DMS53 (cell line): ENCODE measurements at regions not wholly inside any gene's neighbourhood (a gene's known extent, or its start where the extent isn't known, plus 50 kb on each side); places are given as distances from the start of the nearest gene placed in this dataset.
A peak's percentile ranks its signal among the peaks of the same experiment; 100 is the strongest.
"Not testable (repeated sequence)": the region's sequence is repeated elsewhere in the genome, so short reads cannot be mapped to it uniquely, and the experiment has no call there.

Experiments used
- DNase-seq: peaks from one replicate; lab custom pipeline; 2025; lab: John Stamatoyannopoulos, UW

- DNase-seq, result no peak
These were observed 51.5 kb upstream of the IFNE start for GRCh38 chr9:21533597-21533996.

- DNase-seq, result no peak
These were observed 53.3 kb upstream of the IFNE start for GRCh38 chr9:21535396-21535795.

GRCh38 chr9:21542787-21543186, 60.7 kb upstream of the IFNE start:
- no peak for DNase-seq

- peak; percentile 20 for DNase-seq
These were observed 61.1 kb upstream of the IFNE start for GRCh38 chr9:21543187-21543586.

GRCh38 chr9:21543816-21544215, 61.7 kb upstream of the IFNE start:
- not testable (repeated sequence) for DNase-seq

GRCh38 chr9:21546949-21547348, 64.8 kb upstream of the IFNE start:
- DNase-seq, result no peak

GRCh38 chr9:21549251-21549765, 67.2 kb upstream of the IFNE start:
- DNase-seq, result no peak

GRCh38 chr9:21549890-21550289, 67.8 kb upstream of the IFNE start:
- no peak for DNase-seq

- no peak for DNase-seq
These were observed 68.3 kb upstream of the IFNE start for GRCh38 chr9:21550392-21550791.

- peak; percentile 4 for DNase-seq
These were observed 69.3 kb upstream of the IFNE start for GRCh38 chr9:21551401-21551800.

GRCh38 chr9:21552244-21553170, 70.4 kb upstream of the IFNE start:
- DNase-seq, result no peak

- DNase-seq, result no peak
These were observed 71.3 kb upstream of the IFNE start for GRCh38 chr9:21553441-21553840.

- DNase-seq, result no peak
These were observed 72.7 kb upstream of the IFNE start for GRCh38 chr9:21554813-21555212.

- no peak for DNase-seq
These were observed 73.8 kb upstream of the IFNE start for GRCh38 chr9:21555911-21556310.

GRCh38 chr9:21556581-21557427, 74.7 kb upstream of the IFNE start:
- DNase-seq, result no peak

GRCh38 chr9:21557428-21557768, 75.3 kb upstream of the IFNE start:
- DNase-seq, result no peak

- no peak for DNase-seq
These were observed 76.0 kb upstream of the IFNE start for GRCh38 chr9:21558079-21558478.

GRCh38 chr9:21558615-21559401, 76.7 kb upstream of the IFNE start:
- DNase-seq, result peak; percentile 67

GRCh38 chr9:21559402-21560280, 77.5 kb upstream of the IFNE start:
- peak; percentile 85 for DNase-seq

- peak; percentile 34 for DNase-seq
These were observed 78.2 kb upstream of the IFNE start for GRCh38 chr9:21560281-21560745.

GRCh38 chr9:21561502-21561901, 79.4 kb upstream of the IFNE start:
- DNase-seq, result peak; percentile 26
